ENCODE measurements at regions not wholly inside any gene's neighbourhood (a gene's known extent, or its start where the extent isn't known, plus 50 kb on each side); places are given as distances from the start of the nearest gene placed in this dataset.

GRCh38 chr1:59100708-59101374 lies 196.1 kb upstream of the FGGY start:
- no peak for DNase-seq
- intact Hi-C loops (cut with DNase I), result no loop called here
- ATAC-seq (ENCODE audit: poor library complexity), result no peak

- DNase-seq, result no peak
- ATAC-seq (ENCODE audit: poor library complexity), result no peak
- intact Hi-C loops (cut with DNase I), result no loop called here
Observed at GRCh38 chr1:59101518-59101917, 195.4 kb upstream of the FGGY start.

GRCh38 chr1:59103457-59103856 lies 193.4 kb upstream of the FGGY start:
- no peak for ATAC-seq (ENCODE audit: poor library complexity)
- intact Hi-C loops (cut with DNase I), result no loop called here
- no peak for DNase-seq

GRCh38 chr1:59104191-59104760 lies 192.6 kb upstream of the FGGY start:
- ATAC-seq (ENCODE audit: poor library complexity), result no peak
- DNase-seq, result no peak
- intact Hi-C loops (cut with DNase I), result no loop called here

- intact Hi-C loops (cut with DNase I), result no loop called here
- ATAC-seq (ENCODE audit: poor library complexity) (peak; percentile 17), DNase-seq (no peak)
Observed at GRCh38 chr1:59105548-59106507, 191.1 kb upstream of the FGGY start.

- DNase-seq, result peak; percentile 65
- ATAC-seq (ENCODE audit: poor library complexity), result peak; percentile 97
- intact Hi-C loops (cut with DNase I), result no loop called here
Observed at GRCh38 chr1:59107516-59107915, 189.4 kb upstream of the FGGY start.

GRCh38 chr1:59107916-59108315 lies 189.0 kb upstream of the FGGY start:
- DNase-seq, result no peak
- intact Hi-C loops (cut with DNase I), result no loop called here
- ATAC-seq (ENCODE audit: poor library complexity), result no peak

- ATAC-seq (ENCODE audit: poor library complexity), result no peak
- intact Hi-C loops (cut with DNase I), result no loop called here
- no peak for DNase-seq
Observed at GRCh38 chr1:59108481-59109317, 188.2 kb upstream of the FGGY start.

GRCh38 chr1:59110271-59110670 lies 186.6 kb upstream of the FGGY start:
- ATAC-seq (ENCODE audit: poor library complexity) (no peak), DNase-seq (no peak)
- intact Hi-C loops (cut with DNase I), result no loop called here

- DNase-seq (no peak), ATAC-seq (ENCODE audit: poor library complexity) (no peak)
- intact Hi-C loops (cut with DNase I), result no loop called here
Observed at GRCh38 chr1:59113876-59114457, 182.9 kb upstream of the FGGY start.

GRCh38 chr1:59115865-59116264 lies 181.0 kb upstream of the FGGY start:
- DNase-seq (no peak), ATAC-seq (ENCODE audit: poor library complexity) (no peak)
- intact Hi-C loops (cut with DNase I), result no loop called here

- DNase-seq (no peak), ATAC-seq (ENCODE audit: poor library complexity) (no peak)
- intact Hi-C loops (cut with DNase I), result no loop called here
Observed at GRCh38 chr1:59116920-59117542, 179.9 kb upstream of the FGGY start.

GRCh38 chr1:59122527-59122926 lies 174.4 kb upstream of the FGGY start:
- ATAC-seq (ENCODE audit: poor library complexity) (no peak), DNase-seq (no peak)
- intact Hi-C loops (cut with DNase I), result no loop called here

GRCh38 chr1:59123081-59123681 lies 173.7 kb upstream of the FGGY start:
- intact Hi-C loops (cut with DNase I), result no loop called here
- DNase-seq (no peak), ATAC-seq (ENCODE audit: poor library complexity) (no peak)

GRCh38 chr1:59124166-59124565 lies 172.7 kb upstream of the FGGY start:
- DNase-seq (no peak), ATAC-seq (ENCODE audit: poor library complexity) (no peak)
- intact Hi-C loops (cut with DNase I), result no loop called here

- ATAC-seq (ENCODE audit: poor library complexity), result no peak
- no peak for DNase-seq
- intact Hi-C loops (cut with DNase I), result no loop called here
Observed at GRCh38 chr1:59125154-59125553, 171.7 kb upstream of the FGGY start.

GRCh38 chr1:59125676-59126320 lies 171.1 kb upstream of the FGGY start:
- intact Hi-C loops (cut with DNase I), result no loop called here
- ATAC-seq (ENCODE audit: poor library complexity) (no peak), DNase-seq (no peak)

All from Right ventricle myocardium superior (tissue), 1 donor.